Hepatic stellate cell (primary cell): ENCODE measurements at regions not wholly inside any gene's neighbourhood (a gene's known extent, or its start where the extent isn't known, plus 50 kb on each side); places are given as distances from the start of the nearest gene placed in this dataset.
"Not testable (repeated sequence)": the region's sequence is repeated elsewhere in the genome, so short reads cannot be mapped to it uniquely, and the experiment has no call there.

Experiments
- DNase-seq: peaks from one replicate; pipeline ENCODE4 v3.0.0; 2011; ENCODE audit warnings: low spot score

GRCh38 chr4:138614398-138615142 lies 372.4 kb upstream of the SLC7A11 start:
- DNase-seq: no peak

- DNase-seq: no peak
Observed at GRCh38 chr4:138612428-138612827, 370.3 kb upstream of the SLC7A11 start.

GRCh38 chr4:138611721-138612120 lies 369.6 kb upstream of the SLC7A11 start:
- no peak for DNase-seq

GRCh38 chr4:138611017-138611416 lies 368.9 kb upstream of the SLC7A11 start:
- DNase-seq: no peak

- DNase-seq: peak; percentile 24
Observed at GRCh38 chr4:138609943-138610350, 367.8 kb upstream of the SLC7A11 start.

- DNase-seq: no peak
Observed at GRCh38 chr4:138604556-138604955, 362.4 kb upstream of the SLC7A11 start.

- no peak for DNase-seq
Observed at GRCh38 chr4:138602664-138603063, 360.5 kb upstream of the SLC7A11 start.

- no peak for DNase-seq
Observed at GRCh38 chr4:138599965-138600364, 357.8 kb upstream of the SLC7A11 start.

- DNase-seq: no peak
Observed at GRCh38 chr4:138598226-138598625, 356.1 kb upstream of the SLC7A11 start.

GRCh38 chr4:138596896-138597295 lies 354.7 kb upstream of the SLC7A11 start:
- DNase-seq: no peak

- DNase-seq: no peak
Observed at GRCh38 chr4:138595731-138596460, 353.7 kb upstream of the SLC7A11 start.

GRCh38 chr4:138595171-138595570 lies 353.0 kb upstream of the SLC7A11 start:
- DNase-seq: no peak

- no peak for DNase-seq
Observed at GRCh38 chr4:138592796-138593195, 350.6 kb upstream of the SLC7A11 start.

- no peak for DNase-seq
Observed at GRCh38 chr4:138591808-138592207, 349.7 kb upstream of the SLC7A11 start.

- no peak for DNase-seq
Observed at GRCh38 chr4:138588501-138588900, 346.4 kb upstream of the SLC7A11 start.

- DNase-seq: no peak
Observed at GRCh38 chr4:138579146-138579545, 337.0 kb upstream of the SLC7A11 start.

- DNase-seq: not testable (repeated sequence)
Observed at GRCh38 chr4:138577826-138578225, 335.7 kb upstream of the SLC7A11 start.

GRCh38 chr4:138577145-138577544 lies 335.0 kb upstream of the SLC7A11 start:
- no peak for DNase-seq

GRCh38 chr4:138576684-138577083 lies 334.5 kb upstream of the SLC7A11 start:
- no peak for DNase-seq

- DNase-seq: no peak
Observed at GRCh38 chr4:138573246-138573645, 331.1 kb upstream of the SLC7A11 start.

- DNase-seq: no peak
Observed at GRCh38 chr4:138572007-138572406, 329.9 kb upstream of the SLC7A11 start.

- DNase-seq: peak; percentile 18
Observed at GRCh38 chr4:138567696-138568095, 325.5 kb upstream of the SLC7A11 start.

GRCh38 chr4:138565576-138565975 lies 323.4 kb upstream of the SLC7A11 start:
- DNase-seq: no peak
